Lung (tissue), 11 donors: ENCODE measurements at regions not wholly inside any gene's neighbourhood (a gene's known extent, or its start where the extent isn't known, plus 50 kb on each side); places are given as distances from the start of the nearest gene placed in this dataset.

Experiments used
- ATAC-seq: fragments of 200-7000 bp; cut with Tn5 transposase; one replicate; pipeline ENCODE4 v1.9.1; 2020; ENCODE audit warnings: moderate number of reproducible peaks; ENCODE audit not compliant: insufficient read depth, low FRiP score
- DNase-seq, 3 donors: peaks; one replicate each; pipeline ENCODE4 v3.0.0-alpha.2; 2013 to 2017
- H3K27ac ChIP-seq, 2 donors: one replicate each; pipeline ENCODE4 v1.5.1; 2013; ENCODE audit warnings: mild to moderate bottlenecking in 2 of 2, moderate library complexity in 2 of 2, control low read depth in 1 of 2, inconsistent platforms in 1 of 2, low read depth in 1 of 2, low read length in 1 of 2
- H3K27me3 ChIP-seq, 3 donors: one replicate each; pipeline ENCODE4 v1.5.1; 2013; ENCODE audit warnings: low read length in 2 of 3; ENCODE audit not compliant: control insufficient read depth in 3 of 3, insufficient read depth in 3 of 3
- H3K36me3 ChIP-seq, 4 donors: one replicate each; pipeline ENCODE4 v1.5.1; 2013; ENCODE audit warnings: low read length in 4 of 4, mild to moderate bottlenecking in 1 of 4, moderate library complexity in 1 of 4; ENCODE audit not compliant: control insufficient read depth in 4 of 4, insufficient read depth in 4 of 4
- H3K4me1 ChIP-seq, 5 donors: one replicate each; pipeline ENCODE4 v1.5.1; 2013; ENCODE audit warnings: low read length in 5 of 5, mild to moderate bottlenecking in 2 of 5, moderate library complexity in 1 of 5; ENCODE audit not compliant: control insufficient read depth in 5 of 5, insufficient read depth in 5 of 5
- H3K4me3 ChIP-seq: one replicate; pipeline ENCODE4 v1.5.1; 2013; ENCODE audit warnings: mild to moderate bottlenecking, control low read depth, moderate library complexity
- H3K9ac ChIP-seq, 2 donors: one replicate each; pipeline ENCODE4 v1.5.1; 2013; ENCODE audit warnings: low read length in 2 of 2, control low read depth in 1 of 2; ENCODE audit not compliant: insufficient read depth in 1 of 2
- H3K9me3 ChIP-seq, 4 donors: one replicate each; pipeline ENCODE4 v1.5.1; 2013; ENCODE audit warnings: low read length in 3 of 4, mild to moderate bottlenecking in 1 of 4, moderate library complexity in 1 of 4; ENCODE audit not compliant: control insufficient read depth in 4 of 4, insufficient read depth in 3 of 4
- CTCF ChIP-seq: IDR thresholded peaks from 2 replicates; pipeline ENCODE4 v1.5.1; 2012; ENCODE audit warnings: mild to moderate bottlenecking; ENCODE audit errors: control extremely low read depth, extremely low read depth
- WGBS, 2 donors: extraction: QIAGEN DNeasy Blood & Tissue Kit; methylation state at CpG; one replicate each; pipeline ENCODE4 v1.1.7; 2013; 5-methylcytosine and 5-hydroxymethylcytosine counted together
- donor health status: control.
- donor health status: control.
- donor health status: Bipolar disorder and iron deficiency.
- donor health status: healthy.
- donor health status: DM: yes; HTN: yes; CAD: no.

GRCh38 chr15:92520914-92521623, 127.4 kb downstream of the ST8SIA2 start:
- H3K36me3 ChIP-seq = no peaks in the 10 kb centered on the region
- TF ChIP-seq CTCF = no peak
- ATAC-seq (no peak), DNase-seq (no peak)
- H3K4me1 ChIP-seq = peaks cover 0 to 19% (median 6%) of the 10 kb centered on the region in 5 donors
- no peak overlapping the region for H3K4me3 ChIP-seq
- H3K9ac ChIP-seq = no peak overlapping the region
- 91 to 92% methylated on average over 2 of the region's 2 CpGs for whole genome bisulfite sequencing, 2 donors
- no peaks in the 10 kb centered on the region for H3K9me3 ChIP-seq
- H3K27me3 ChIP-seq = no peaks in the 10 kb centered on the region
- H3K27ac ChIP-seq = no peak overlapping the region

- ATAC-seq (no peak), DNase-seq (no peak)
- 85 to 87% methylated on average over 3 of the region's 3 CpGs for WGBS, 2 donors
- no peak for TF ChIP-seq CTCF
- Histone ChIP-seq H3K27ac (no peak overlapping the region), H3K27me3 (no peaks in the 10 kb centered on the region), H3K9ac (no peak overlapping the region), H3K9me3 (no peaks in the 10 kb centered on the region), H3K4me1 (peaks cover 0 to 10% (median 3%) of the 10 kb centered on the region in 5 donors), H3K36me3 (no peaks in the 10 kb centered on the region), H3K4me3 (no peak overlapping the region)
Observed at GRCh38 chr15:92519709-92520108, 126.0 kb downstream of the ST8SIA2 start.
